Ovary (tissue), 7 donors: ENCODE measurements at regions not wholly inside any gene's neighbourhood (a gene's known extent, or its start where the extent isn't known, plus 50 kb on each side); places are given as distances from the start of the nearest gene placed in this dataset.

Experiments
- DNase-seq, 5 donors: peaks; one replicate each; pipeline ENCODE4 v3.0.0-alpha.2; 2019 to 2020
- H3K27ac ChIP-seq, 2 donors: fragments of 200-600 bp; one replicate each; pipeline versions ENCODE4 v1.5.1 to v1.8.0; 2019 to 2022
- H3K27me3 ChIP-seq: fragments of 200-600 bp; one replicate; pipeline ENCODE4 v1.8.0; 2022
- H3K36me3 ChIP-seq: fragments of 200-600 bp; sonication (generic); one replicate; pipeline ENCODE4 v1.5.1; 2019
- H3K4me1 ChIP-seq: one replicate; pipeline ENCODE4 v1.8.1; 2013; ENCODE audit warnings: mild to moderate bottlenecking, moderate library complexity; ENCODE audit not compliant: insufficient read depth
- H3K4me3 ChIP-seq: fragments of 200-600 bp; sonication (generic); one replicate; pipeline ENCODE4 v1.5.1; 2017
- H3K9me3 ChIP-seq, 2 donors: fragments of 200-600 bp in 1 of 2; sonication (generic) in 1 of 2; one replicate each; pipeline versions ENCODE4 v1.5.1 to v1.8.1; 2013 to 2019; ENCODE audit warnings: mild to moderate bottlenecking in 1 of 2, moderate library complexity in 1 of 2
- CTCF ChIP-seq, 3 donors: fragments of 450-650 bp in 2 of 3; fragments of 200-600 bp in 1 of 3; IDR thresholded peaks; one replicate each; pipeline versions ENCODE4 v1.5.1 to v1.8.0; 2016 to 2022; ENCODE audit warnings: antibody characterized with exemption in 3 of 3, mild to moderate bottlenecking in 1 of 3
- EP300 ChIP-seq: sonication (generic); formaldehyde crosslinking; IDR thresholded peaks from one replicate; pipeline ENCODE4 v1.6.1; 2017; ENCODE audit warnings: antibody characterized with exemption
- POLR2A ChIP-seq: fragments of 450-650 bp; IDR thresholded peaks from one replicate; pipeline ENCODE4 v1.6.1; 2017; ENCODE audit warnings: antibody characterized with exemption, mild to moderate bottlenecking, moderate library complexity
- WGBS, 3 donors: extraction: QIAGEN DNeasy Blood & Tissue Kit in 1 of 3; methylation state at CpG; one replicate each; pipeline versions ENCODE4 v1.1.5 to v1.1.7; 2013 to 2017; 5-methylcytosine and 5-hydroxymethylcytosine counted together
- intact Hi-C, 4 donors: fragments of 100-400 bp; cut with DNase I; formaldehyde crosslinking; loops; one replicate each; pipeline versions ENCODE4 v1.11.0 to v1.15.1; 2022 to 2023
- donor health status: DM: no; HTN: no; CAD: no; lungs with moderate emphysema.
- donor health status: DM: no; HTN: no; CAD: no.
- donor health status: Bipolar disorder and iron deficiency.
- donor health status: DM: no; HTN: no; CAD: no.
- donor health status: DM: yes; HTN: yes; CAD: no.

- H3K27me3 ChIP-seq, result no peaks in the 10 kb centered on the region
- no peaks in the 10 kb centered on the region for H3K9me3 ChIP-seq
- H3K4me1 ChIP-seq, result no peaks in the 10 kb centered on the region
- H3K4me3 ChIP-seq, result no peak overlapping the region
- no peaks in the 10 kb centered on the region for H3K36me3 ChIP-seq
- DNase-seq, result no peak
- intact Hi-C loops, result no loop called here
- no peak overlapping the region for H3K27ac ChIP-seq
- no peak for TF ChIP-seq CTCF (IDR thresholded peaks at IDR 0.05)
- TF ChIP-seq EP300, result no peak
- TF ChIP-seq POLR2A, result no peak
Observed at GRCh38 chr16:26317885-26318284, 626.1 kb downstream of the HS3ST4 start.

GRCh38 chr16:26330654-26331053, 638.9 kb downstream of the HS3ST4 start:
- Histone ChIP-seq H3K4me3 (no peak overlapping the region), H3K27me3 (no peaks in the 10 kb centered on the region), H3K27ac (no peak overlapping the region), H3K9me3 (no peaks in the 10 kb centered on the region), H3K36me3 (no peaks in the 10 kb centered on the region), H3K4me1 (no peaks in the 10 kb centered on the region)
- TF ChIP-seq CTCF (IDR thresholded peaks at IDR 0.05), result no peak
- TF ChIP-seq EP300, result no peak
- TF ChIP-seq POLR2A, result no peak
- no peak for DNase-seq
- 81 to 93% (median 81%) methylated on average over 1 of the region's 1 CpG for WGBS, 3 donors
- intact Hi-C loops, result no loop called here

- no peak for DNase-seq
- intact Hi-C loops, result no loop called here
- Histone ChIP-seq H3K4me1 (no peaks in the 10 kb centered on the region), H3K9me3 (no peaks in the 10 kb centered on the region), H3K36me3 (no peaks in the 10 kb centered on the region), H3K27me3 (no peaks in the 10 kb centered on the region), H3K27ac (no peak overlapping the region), H3K4me3 (no peak overlapping the region)
- 58 to 66% (median 63%) methylated on average over 8 of the region's 8 CpGs for WGBS, 3 donors
- TF ChIP-seq EP300 (no peak), POLR2A (no peak), CTCF (IDR thresholded peaks at IDR 0.05) (no peak)
Observed at GRCh38 chr16:26334218-26335111, 642.7 kb downstream of the HS3ST4 start.

DNA sequence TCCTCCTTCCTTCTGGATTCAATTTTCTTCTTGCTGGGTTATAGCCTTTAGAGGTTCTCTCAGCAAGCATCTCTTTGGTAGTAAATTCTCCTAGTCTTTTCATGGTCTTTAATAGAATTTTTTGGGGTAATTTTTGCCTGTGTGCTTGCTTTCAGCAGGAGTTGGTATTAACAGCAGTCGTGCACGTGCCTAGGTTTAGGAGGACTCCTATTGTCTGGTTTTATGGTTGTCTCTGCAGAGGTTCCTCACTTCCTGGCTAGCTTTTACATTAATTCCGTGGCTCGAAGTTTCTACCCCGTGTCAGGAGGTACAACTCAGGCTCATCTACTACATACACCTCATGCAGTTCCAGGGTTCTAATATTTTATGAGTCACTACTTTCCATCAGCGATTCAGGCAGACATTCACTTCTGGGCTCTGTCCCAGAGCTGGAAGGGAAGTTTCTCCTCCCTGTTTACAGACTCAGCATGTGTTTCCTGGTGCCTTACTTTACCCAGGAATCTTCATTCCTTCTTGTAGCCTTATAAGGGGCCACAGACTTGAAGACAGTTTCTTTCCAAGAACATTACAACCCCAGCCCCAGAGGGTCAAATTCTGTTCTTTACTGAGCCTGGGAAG, 643.6 kb downstream of the HS3ST4 start:
- Histone ChIP-seq H3K4me3 (no peak overlapping the region), H3K36me3 (no peaks in the 10 kb centered on the region), H3K9me3 (no peaks in the 10 kb centered on the region), H3K4me1 (no peaks in the 10 kb centered on the region), H3K27me3 (no peaks in the 10 kb centered on the region), H3K27ac (no peak overlapping the region)
- TF ChIP-seq POLR2A, result no peak
- intact Hi-C loops, result no loop called here
- WGBS, 3 donors, result 72 to 80% (median 76%) methylated on average over 6 of the region's 6 CpGs
- no peak for DNase-seq

DNA sequence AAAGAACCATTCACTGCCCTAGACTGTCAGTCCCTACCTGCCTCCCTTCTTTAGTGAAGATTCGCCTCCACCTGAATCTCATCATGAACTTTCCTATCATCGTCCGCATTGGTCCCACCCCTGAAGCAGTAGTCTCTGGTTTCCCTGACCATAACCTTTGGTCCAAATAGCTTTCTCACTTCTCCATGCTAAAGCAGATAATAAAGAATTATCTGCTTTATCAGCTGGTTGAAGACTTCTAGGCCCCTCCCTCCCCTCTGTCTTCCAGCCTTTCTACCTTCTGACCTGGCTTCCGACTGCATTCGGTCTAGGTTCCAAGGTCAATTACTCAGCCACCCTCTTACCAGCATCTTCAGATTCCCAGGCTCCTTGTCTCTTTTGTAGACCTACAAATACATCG, 650.9 kb downstream of the HS3ST4 start:
- Histone ChIP-seq H3K4me3 (no peak overlapping the region), H3K4me1 (no peaks in the 10 kb centered on the region), H3K9me3 (no peaks in the 10 kb centered on the region), H3K27me3 (no peaks in the 10 kb centered on the region), H3K27ac (no peak overlapping the region), H3K36me3 (no peaks in the 10 kb centered on the region)
- DNase-seq, result no peak
- intact Hi-C loops, result no loop called here
- TF ChIP-seq EP300, result no peak
- no peak for TF ChIP-seq POLR2A
- TF ChIP-seq CTCF (IDR thresholded peaks at IDR 0.05), result no peak
- WGBS, 3 donors, result 85 to 93% (median 90%) methylated on average over 6 of the region's 6 CpGs
